ENCODE measurements at regions not wholly inside any gene's neighbourhood (a gene's known extent, or its start where the extent isn't known, plus 50 kb on each side); places are given as distances from the start of the nearest gene placed in this dataset.
"Not testable (repeated sequence)": the region's sequence is repeated elsewhere in the genome, so short reads cannot be mapped to it uniquely, and the experiment has no call there.

DNA sequence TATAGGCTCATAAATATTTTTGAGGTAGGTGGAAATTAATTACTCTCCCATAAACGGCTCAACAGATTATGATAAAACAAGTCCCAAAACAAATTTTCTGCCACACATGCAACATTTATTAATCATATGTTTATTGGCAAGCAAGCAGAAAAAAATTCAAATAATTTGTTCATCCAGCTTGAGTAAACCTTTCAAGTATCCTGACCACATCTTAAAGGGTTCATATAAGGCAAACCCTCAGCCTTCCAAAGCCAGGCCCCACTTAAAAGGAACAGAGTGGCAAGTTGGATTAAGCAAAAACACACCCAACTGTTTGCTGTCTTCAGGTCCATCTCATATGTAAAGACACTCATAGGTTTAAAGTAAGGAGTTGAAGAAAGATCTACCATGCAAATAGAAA, 1042.3 kb downstream of the DIPK2A start:
- Histone ChIP-seq H3K4me3 (ENCODE audit: low read depth, low read length) (no peak overlapping the region), H3K36me3 (ENCODE audit: insufficient read depth) (no peaks in the 10 kb centered on the region), H3K4me1 (ENCODE audit: insufficient read depth) (no peaks in the 10 kb centered on the region), H3K27ac (ENCODE audit: low read depth) (no peak overlapping the region)
- no peak for DNase-seq (ENCODE audit: extremely low spot score)
- 87% methylated on average over 1 of the region's 1 CpG for WGBS

DNA sequence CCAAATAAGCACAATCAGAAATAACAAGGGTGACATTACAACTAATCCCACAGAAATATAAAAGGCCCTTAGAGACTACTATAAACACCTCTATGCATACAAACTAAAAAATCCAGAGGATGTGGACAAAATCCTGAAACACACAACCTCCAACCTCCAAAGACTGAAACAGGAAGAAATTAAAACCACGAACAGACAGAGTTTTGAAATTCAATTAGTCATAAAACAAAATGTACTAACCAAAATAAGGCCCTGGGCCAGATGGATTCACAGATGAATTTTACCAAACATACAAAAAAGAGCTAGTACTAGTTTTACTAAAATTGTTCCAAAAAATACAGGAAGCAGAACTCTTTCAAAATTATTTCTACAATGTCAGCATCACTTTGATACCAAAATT, 1043.6 kb downstream of the DIPK2A start:
- Histone ChIP-seq H3K4me3 (ENCODE audit: low read depth, low read length) (no peak overlapping the region), H3K36me3 (ENCODE audit: insufficient read depth) (no peaks in the 10 kb centered on the region), H3K27ac (ENCODE audit: low read depth) (no peak overlapping the region), H3K4me1 (ENCODE audit: insufficient read depth) (no peaks in the 10 kb centered on the region)
- DNase-seq (ENCODE audit: extremely low spot score) = no peak
- 32% methylated on average over 1 of the region's 1 CpG for WGBS

DNA sequence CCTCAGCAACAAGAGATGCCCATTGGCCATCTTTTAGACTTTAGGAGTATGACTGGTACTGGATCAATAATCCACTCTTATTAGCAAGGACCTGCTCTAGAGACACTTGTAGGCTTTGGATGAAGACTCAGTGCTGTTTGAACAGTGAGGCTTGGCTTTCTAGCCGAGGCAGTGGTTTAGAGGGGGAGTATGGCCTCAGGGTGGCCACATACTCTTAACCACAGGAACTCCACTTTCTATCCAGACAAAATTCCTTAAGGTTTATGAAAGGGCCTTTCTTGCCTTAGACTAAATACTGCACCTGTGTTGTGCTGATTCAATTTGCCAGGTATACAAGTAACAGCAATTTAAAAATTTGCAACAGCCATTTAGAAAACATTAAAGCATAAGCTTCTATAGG, 1046.3 kb downstream of the DIPK2A start:
- Histone ChIP-seq H3K4me3 (ENCODE audit: low read depth, low read length) (no peak overlapping the region), H3K36me3 (ENCODE audit: insufficient read depth) (no peaks in the 10 kb centered on the region), H3K27ac (ENCODE audit: low read depth) (no peak overlapping the region), H3K4me1 (ENCODE audit: insufficient read depth) (no peaks in the 10 kb centered on the region)
- WGBS = 68% methylated on average over 1 of the region's 1 CpG
- DNase-seq (ENCODE audit: extremely low spot score) = no peak

DNA sequence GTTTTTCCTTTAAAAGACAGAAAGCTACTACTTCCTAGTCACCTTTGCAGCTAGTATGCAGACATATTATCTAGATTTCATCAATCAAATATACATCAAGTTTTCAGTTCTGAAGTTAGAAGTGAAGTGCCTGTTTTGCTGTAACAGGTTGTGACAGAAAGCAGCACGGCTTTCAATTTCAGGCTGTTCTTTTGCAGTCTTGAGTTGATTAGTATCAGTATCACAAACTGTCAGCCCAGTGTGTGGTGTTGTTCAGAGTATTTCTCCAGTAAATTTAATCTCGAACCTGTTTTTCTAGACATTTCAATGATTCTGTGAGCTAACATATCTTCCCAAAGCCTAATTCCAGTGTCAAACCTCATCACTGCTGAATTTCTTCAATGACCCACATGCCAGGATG, 1050.8 kb downstream of the DIPK2A start:
- 72% methylated on average over 2 of the region's 2 CpGs for WGBS

DNA sequence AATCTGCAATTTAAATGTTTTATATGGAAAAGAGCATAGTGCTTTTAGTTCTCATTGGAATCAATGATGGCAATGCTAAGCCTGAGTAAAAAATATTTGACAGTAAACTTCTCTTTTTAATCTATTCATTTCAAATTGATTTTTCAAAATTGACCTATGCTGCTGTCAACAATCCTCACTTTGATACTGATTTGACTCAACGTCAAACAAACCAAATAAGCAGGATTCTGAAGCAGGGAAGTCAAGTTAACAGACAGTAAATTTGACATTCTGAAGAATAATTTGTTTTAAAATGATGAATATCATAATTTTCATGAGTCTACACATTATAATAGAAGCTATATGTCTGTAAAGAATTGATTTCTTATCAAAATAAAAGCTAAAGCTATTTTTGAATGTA, 1053.1 kb downstream of the DIPK2A start:
- H3K4me3 ChIP-seq (ENCODE audit: low read depth, low read length) = no peak overlapping the region
- H3K4me1 ChIP-seq (ENCODE audit: insufficient read depth) = no peaks in the 10 kb centered on the region
- no peaks in the 10 kb centered on the region for H3K36me3 ChIP-seq (ENCODE audit: insufficient read depth)
- WGBS = 84% methylated on average over 1 of the region's 1 CpG
- H3K27ac ChIP-seq (ENCODE audit: low read depth) = no peak overlapping the region
- no peak for DNase-seq (ENCODE audit: extremely low spot score)

More for the DNA sequence above, 1050.8 kb downstream of the DIPK2A start:
- Histone ChIP-seq H3K4me1 (ENCODE audit: insufficient read depth) (no peaks in the 10 kb centered on the region), H3K4me3 (ENCODE audit: low read depth, low read length) (no peak overlapping the region), H3K36me3 (ENCODE audit: insufficient read depth) (no peaks in the 10 kb centered on the region), H3K27ac (ENCODE audit: low read depth) (no peak overlapping the region)
- no peak for DNase-seq (ENCODE audit: extremely low spot score)

DNA sequence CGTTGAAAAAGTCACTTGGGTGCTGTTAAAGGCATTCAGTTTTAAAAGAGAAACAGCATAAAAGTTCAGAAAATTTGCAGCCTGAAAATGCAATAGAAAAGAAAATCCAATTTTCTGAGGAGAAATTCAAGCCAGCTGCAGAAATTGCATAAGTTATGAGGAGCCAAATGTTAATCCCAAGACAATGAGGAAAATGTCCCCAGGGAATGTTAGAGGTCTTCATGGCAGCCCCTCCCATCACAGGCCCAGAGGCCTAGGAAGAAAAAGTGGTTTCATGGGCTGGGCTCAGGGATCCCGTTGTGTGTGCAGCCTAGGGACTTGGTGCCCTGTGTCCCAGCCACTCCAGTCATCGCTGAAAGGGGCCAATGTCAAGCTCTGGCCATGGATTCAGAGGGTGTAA, 1055.6 kb downstream of the DIPK2A start:
- not testable (repeated sequence) for H3K4me3 ChIP-seq (ENCODE audit: low read depth, low read length); H3K27ac ChIP-seq (ENCODE audit: low read depth); H3K36me3 ChIP-seq (ENCODE audit: insufficient read depth); DNase-seq (ENCODE audit: extremely low spot score); H3K4me1 ChIP-seq (ENCODE audit: insufficient read depth)
- 80% methylated on average over 3 of the region's 3 CpGs for WGBS

DNA sequence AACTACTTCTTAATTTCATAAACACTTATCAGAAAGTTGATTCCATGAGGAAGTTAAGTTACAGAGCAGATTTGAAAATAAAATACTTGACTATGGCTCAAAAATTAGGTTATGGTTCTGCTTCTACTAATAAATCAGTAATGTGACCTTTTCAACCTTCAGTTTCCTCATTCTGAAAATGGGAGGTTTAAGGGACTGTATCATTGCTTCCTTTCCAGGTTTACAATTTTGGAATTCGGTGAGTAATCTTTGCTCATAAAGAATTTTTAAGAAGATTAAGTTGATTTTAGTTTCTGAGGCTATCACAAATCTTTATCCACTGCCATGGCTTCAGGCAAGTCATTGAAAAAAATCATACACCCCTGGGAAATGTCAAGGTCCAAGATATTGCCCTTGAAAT, 1061.2 kb downstream of the DIPK2A start:
- H3K4me3 ChIP-seq (ENCODE audit: low read depth, low read length) = no peak overlapping the region
- WGBS = 80% methylated on average over 1 of the region's 1 CpG

DNA sequence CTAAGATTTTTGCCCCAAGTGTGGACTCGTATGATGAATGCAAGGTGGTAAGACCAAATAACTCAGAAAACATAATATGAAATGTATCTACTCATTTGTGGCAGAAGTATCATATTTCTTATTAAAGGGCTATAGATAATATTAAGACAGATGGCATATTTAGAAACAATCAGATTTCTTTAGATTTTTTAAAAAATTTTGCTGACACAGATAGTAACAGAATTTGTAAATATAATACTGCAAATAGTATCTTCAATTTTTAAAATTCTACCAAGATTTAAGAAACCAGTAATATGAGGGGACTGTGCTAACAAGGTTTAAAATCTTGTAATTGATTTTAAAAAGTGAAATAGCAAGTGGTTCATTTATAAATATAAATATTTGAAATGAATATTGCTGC, 1064.1 kb downstream of the DIPK2A start:
- Histone ChIP-seq H3K4me3 (ENCODE audit: low read depth, low read length) (no peak overlapping the region), H3K4me1 (ENCODE audit: insufficient read depth) (no peaks in the 10 kb centered on the region), H3K36me3 (ENCODE audit: insufficient read depth) (no peaks in the 10 kb centered on the region), H3K27ac (ENCODE audit: low read depth) (no peak overlapping the region)
- WGBS = 98% methylated on average over 1 of the region's 1 CpG
- DNase-seq (ENCODE audit: extremely low spot score) = no peak

More for the DNA sequence above, 1061.2 kb downstream of the DIPK2A start:
- no peaks in the 10 kb centered on the region for H3K4me1 ChIP-seq (ENCODE audit: insufficient read depth)
- no peak for DNase-seq (ENCODE audit: extremely low spot score)
- H3K36me3 ChIP-seq (ENCODE audit: insufficient read depth) = no peaks in the 10 kb centered on the region
- no peak overlapping the region for H3K27ac ChIP-seq (ENCODE audit: low read depth)

DNA sequence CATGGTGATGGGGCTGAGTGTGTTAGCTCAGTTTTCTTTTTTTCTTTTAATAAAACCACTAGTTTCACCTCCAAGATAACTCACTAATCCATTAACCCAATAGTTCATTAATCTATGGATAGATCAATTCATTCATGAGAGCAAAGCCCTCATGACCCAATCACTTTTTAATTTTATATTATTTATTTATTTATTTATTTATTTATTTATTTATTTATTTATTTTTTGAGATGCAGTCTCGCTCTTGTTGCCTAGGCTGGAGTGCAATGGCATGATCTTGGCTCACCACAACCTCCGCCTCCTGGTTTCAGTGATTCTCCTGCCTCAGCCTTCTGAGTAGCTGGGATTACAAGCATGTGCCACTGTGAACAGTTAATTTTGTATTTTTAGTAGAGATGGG, 1082.4 kb downstream of the DIPK2A start:
- H3K36me3 ChIP-seq (ENCODE audit: insufficient read depth); H3K27ac ChIP-seq (ENCODE audit: low read depth); H3K4me1 ChIP-seq (ENCODE audit: insufficient read depth); DNase-seq (ENCODE audit: extremely low spot score); H3K4me3 ChIP-seq (ENCODE audit: low read depth, low read length): not testable (repeated sequence)
- 96% methylated on average over 2 of the region's 2 CpGs for whole genome bisulfite sequencing

DNA sequence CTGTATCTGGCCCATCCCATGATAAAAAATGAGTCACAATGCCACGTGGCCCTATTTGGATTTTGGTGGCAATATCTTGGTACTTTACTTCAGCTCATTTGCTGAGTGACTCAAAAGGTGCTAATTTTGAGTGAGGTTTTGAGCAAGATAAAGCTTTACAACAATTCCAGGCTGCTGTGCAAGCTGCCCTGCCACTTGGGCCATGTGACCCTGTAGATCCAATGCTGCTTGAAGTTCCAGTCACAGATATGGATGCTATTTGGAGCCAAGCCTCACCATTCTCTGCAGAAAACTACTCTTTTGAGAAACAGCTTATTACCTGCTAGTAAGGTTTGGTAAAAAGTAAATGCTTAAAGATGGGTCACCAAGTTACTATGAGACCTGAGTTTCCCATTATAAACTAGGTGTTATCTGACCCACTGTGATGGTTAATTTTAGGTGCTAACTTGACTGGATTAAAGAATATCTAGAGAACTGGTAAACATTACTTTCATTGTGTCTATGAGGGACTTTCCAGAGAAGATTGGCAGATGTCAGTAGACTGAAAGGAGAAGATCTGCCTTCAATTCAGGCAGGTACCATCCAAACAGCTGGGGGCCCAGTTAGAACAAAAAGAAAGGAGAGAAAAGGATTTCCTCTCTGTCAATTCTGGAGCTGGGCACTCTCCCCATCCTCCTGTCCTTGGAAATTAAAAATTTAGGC, 1083.9 kb downstream of the DIPK2A start:
- H3K4me3 ChIP-seq (ENCODE audit: low read depth, low read length) = no peak overlapping the region
- H3K36me3 ChIP-seq (ENCODE audit: insufficient read depth) = no peaks in the 10 kb centered on the region
- DNase-seq (ENCODE audit: extremely low spot score) = no peak
- no peak overlapping the region for H3K27ac ChIP-seq (ENCODE audit: low read depth)
- WGBS = 78% methylated on average over 1 of the region's 1 CpG
- no peaks in the 10 kb centered on the region for H3K4me1 ChIP-seq (ENCODE audit: insufficient read depth)

DNA sequence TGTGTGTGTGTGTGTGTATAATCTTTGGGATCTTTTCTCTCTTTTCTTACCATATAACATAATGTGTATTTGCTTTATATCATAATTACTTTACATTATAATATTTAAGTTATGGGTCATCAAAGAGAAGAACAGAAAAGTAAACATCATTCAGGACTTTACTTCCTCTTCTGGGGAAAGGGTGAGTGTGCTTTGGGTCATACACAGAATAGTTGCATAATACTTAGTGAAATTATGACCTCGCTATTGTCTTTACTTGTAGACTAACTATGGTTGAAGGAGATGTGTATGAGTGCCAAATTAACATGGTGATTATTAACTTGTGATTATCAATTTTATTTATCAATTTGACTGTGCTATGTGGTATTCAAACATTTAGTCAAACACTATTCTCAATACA, 1086.9 kb downstream of the DIPK2A start:
- no peak overlapping the region for H3K4me3 ChIP-seq (ENCODE audit: low read depth, low read length)
- WGBS = 96% methylated on average over 1 of the region's 1 CpG
- no peak for DNase-seq (ENCODE audit: extremely low spot score)
- no peak overlapping the region for H3K27ac ChIP-seq (ENCODE audit: low read depth)
- H3K36me3 ChIP-seq (ENCODE audit: insufficient read depth) = no peaks in the 10 kb centered on the region
- H3K4me1 ChIP-seq (ENCODE audit: insufficient read depth) = no peaks in the 10 kb centered on the region

DNA sequence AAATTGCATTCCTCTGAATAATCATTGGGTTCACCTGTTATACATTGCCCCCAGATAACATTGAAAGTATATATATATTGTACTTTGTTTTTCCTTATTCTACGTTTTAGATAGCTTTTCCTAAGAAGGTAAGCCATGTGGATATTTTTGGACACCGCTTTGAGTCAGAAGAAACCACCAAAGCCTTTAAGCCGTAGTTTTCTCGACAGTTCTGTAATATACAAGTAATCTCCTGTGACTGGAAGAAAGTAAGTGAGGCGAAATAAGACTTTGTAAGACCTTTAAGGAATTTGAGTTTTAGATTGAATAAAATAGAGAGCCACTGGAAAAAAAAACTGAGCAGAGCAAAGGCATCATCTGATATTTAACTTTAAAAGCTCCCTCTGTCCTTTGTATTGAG, 1092.0 kb downstream of the DIPK2A start:
- H3K4me1 ChIP-seq (ENCODE audit: insufficient read depth) = no peaks in the 10 kb centered on the region
- DNase-seq (ENCODE audit: extremely low spot score) = no peak
- H3K4me3 ChIP-seq (ENCODE audit: low read depth, low read length) = no peak overlapping the region
- 75% methylated on average over 5 of the region's 5 CpGs for WGBS
- H3K27ac ChIP-seq (ENCODE audit: low read depth) = no peak overlapping the region
- H3K36me3 ChIP-seq (ENCODE audit: insufficient read depth) = no peaks in the 10 kb centered on the region

DNA sequence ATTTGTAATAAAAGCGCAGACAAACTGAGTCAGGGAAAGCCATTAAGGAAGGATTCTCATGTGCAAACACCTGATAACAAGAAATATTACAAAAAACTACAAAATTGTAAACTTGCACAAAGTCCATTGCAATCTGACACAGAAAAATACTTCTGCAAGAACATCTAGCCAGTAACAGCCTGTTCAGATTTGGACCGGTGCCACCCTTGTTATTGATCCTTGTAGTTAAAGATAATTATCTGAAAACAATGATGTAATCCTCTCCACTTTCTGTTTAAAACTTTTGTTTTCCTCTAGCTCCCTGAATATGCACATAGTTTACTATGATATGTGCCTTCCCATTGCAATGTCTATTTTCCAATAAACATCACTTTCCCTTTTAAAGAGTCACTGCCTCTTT, 1090.2 kb downstream of the PLOD2 start:
- WGBS = 95% methylated on average over 2 of the region's 2 CpGs
- H3K4me3 ChIP-seq (ENCODE audit: low read depth, low read length) = no peak overlapping the region
- H3K4me1 ChIP-seq (ENCODE audit: insufficient read depth) = no peaks in the 10 kb centered on the region
- H3K36me3 ChIP-seq (ENCODE audit: insufficient read depth) = no peaks in the 10 kb centered on the region
- no peak for DNase-seq (ENCODE audit: extremely low spot score)
- no peak overlapping the region for H3K27ac ChIP-seq (ENCODE audit: low read depth)

DNA sequence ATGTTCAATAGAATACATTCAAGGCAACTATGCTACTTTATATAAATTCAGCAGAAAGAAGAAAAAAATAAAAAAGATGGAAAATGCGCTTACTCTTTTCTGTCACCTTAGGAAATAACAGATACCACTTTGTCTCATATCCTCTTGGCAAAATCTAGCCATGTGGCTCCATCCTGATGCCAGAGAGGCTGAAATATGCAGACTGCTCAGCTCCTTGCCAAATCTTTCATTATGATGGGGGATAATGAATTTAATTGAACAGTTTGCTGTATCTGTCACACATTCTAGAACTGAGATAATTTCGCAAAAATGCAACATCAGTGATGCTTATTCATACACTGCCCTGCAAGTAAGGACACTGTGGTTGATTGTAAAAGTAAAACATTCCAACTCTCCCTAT, 1081.5 kb downstream of the PLOD2 start:
- Histone ChIP-seq H3K4me3 (ENCODE audit: low read depth, low read length) (no peak overlapping the region), H3K4me1 (ENCODE audit: insufficient read depth) (no peaks in the 10 kb centered on the region), H3K27ac (ENCODE audit: low read depth) (no peak overlapping the region), H3K36me3 (ENCODE audit: insufficient read depth) (no peaks in the 10 kb centered on the region)
- no peak for DNase-seq (ENCODE audit: extremely low spot score)
- WGBS = 96% methylated on average over 2 of the region's 2 CpGs

DNA sequence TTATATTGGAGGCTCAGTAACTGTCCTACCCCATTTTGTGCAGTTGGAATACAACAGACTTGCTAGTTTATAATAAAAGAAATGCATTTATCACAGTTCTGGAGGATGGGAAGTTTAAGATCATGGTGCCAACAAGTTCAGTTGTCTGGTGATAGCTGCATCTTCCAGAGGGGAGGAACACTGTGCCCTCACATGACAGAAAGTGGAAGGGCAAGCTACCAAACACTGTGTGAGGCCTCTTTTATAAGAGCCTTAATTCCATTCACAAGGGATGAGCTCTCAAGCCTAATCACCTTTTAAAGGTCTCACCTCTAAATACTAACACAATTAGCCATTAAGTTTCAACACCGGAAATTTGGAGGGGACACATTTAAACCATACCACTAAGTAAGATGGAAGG, 1073.9 kb downstream of the PLOD2 start:
- 95% methylated on average over 1 of the region's 1 CpG for WGBS
- no peak for DNase-seq (ENCODE audit: extremely low spot score)
- Histone ChIP-seq H3K4me3 (ENCODE audit: low read depth, low read length) (no peak overlapping the region), H3K27ac (ENCODE audit: low read depth) (no peak overlapping the region), H3K4me1 (ENCODE audit: insufficient read depth) (no peaks in the 10 kb centered on the region), H3K36me3 (ENCODE audit: insufficient read depth) (no peaks in the 10 kb centered on the region)

All from urinary bladder (tissue), 3 donors.